ENCODE measurements at regions not wholly inside any gene's neighbourhood (a gene's known extent, or its start where the extent isn't known, plus 50 kb on each side); places are given as distances from the start of the nearest gene placed in this dataset.

- Histone ChIP-seq H3K9me3 (no peaks in the 10 kb centered on the region), H3K36me3 (no peaks in the 10 kb centered on the region), H3K4me3 (no peak overlapping the region), H3K27ac (no peak overlapping the region), H3K4me1 (no peaks in the 10 kb centered on the region), H3K27me3 (no peaks in the 10 kb centered on the region)
- intact Hi-C loops (cut with DNase I), result no loop called here
- no peak for TF ChIP-seq CTCF (IDR thresholded peaks at IDR 0.05)
- DNase-seq (ENCODE audit: low spot score in 2 of 2), result no peak
Observed at GRCh38 chr16:62657116-62657515, 620.9 kb upstream of the CDH8 start.

- no peak overlapping the region for H3K4me3 ChIP-seq
- no peaks in the 10 kb centered on the region for H3K36me3 ChIP-seq
- no peak for TF ChIP-seq CTCF (IDR thresholded peaks at IDR 0.05)
- intact Hi-C loops (cut with DNase I), result no loop called here
- DNase-seq (ENCODE audit: low spot score in 2 of 2), result no peak
- H3K9me3 ChIP-seq, result no peaks in the 10 kb centered on the region
- H3K4me1 ChIP-seq, result no peaks in the 10 kb centered on the region
- H3K27me3 ChIP-seq, result no peaks in the 10 kb centered on the region
- H3K27ac ChIP-seq, result no peak overlapping the region
Observed at GRCh38 chr16:62652441-62653120, 616.3 kb upstream of the CDH8 start.

GRCh38 chr16:62648256-62648655, 612.0 kb upstream of the CDH8 start:
- H3K27me3 ChIP-seq, result no peaks in the 10 kb centered on the region
- no peak for TF ChIP-seq CTCF (IDR thresholded peaks at IDR 0.05)
- intact Hi-C loops (cut with DNase I), result no loop called here
- DNase-seq (ENCODE audit: low spot score in 2 of 2), result no peak
- no peaks in the 10 kb centered on the region for H3K36me3 ChIP-seq
- no peak overlapping the region for H3K4me3 ChIP-seq
- no peak overlapping the region for H3K27ac ChIP-seq
- H3K9me3 ChIP-seq, result peaks cover 0 to 15% of the 10 kb centered on the region in 2 donors
- no peaks in the 10 kb centered on the region for H3K4me1 ChIP-seq

- H3K27ac ChIP-seq, result no peak overlapping the region
- no peaks in the 10 kb centered on the region for H3K27me3 ChIP-seq
- intact Hi-C loops (cut with DNase I), result no loop called here
- H3K4me3 ChIP-seq, result no peak overlapping the region
- no peaks in the 10 kb centered on the region for H3K36me3 ChIP-seq
- TF ChIP-seq CTCF (IDR thresholded peaks at IDR 0.05), result no peak
- DNase-seq (ENCODE audit: low spot score in 2 of 2), result no peak
- H3K4me1 ChIP-seq, result no peaks in the 10 kb centered on the region
- peaks cover 0 to 15% of the 10 kb centered on the region in 2 donors for H3K9me3 ChIP-seq
Observed at GRCh38 chr16:62644030-62644812, 608.0 kb upstream of the CDH8 start.

- no peak overlapping the region for H3K4me3 ChIP-seq
- peaks cover 0 to 15% of the 10 kb centered on the region in 2 donors for H3K9me3 ChIP-seq
- no peaks in the 10 kb centered on the region for H3K4me1 ChIP-seq
- DNase-seq (ENCODE audit: low spot score in 2 of 2), result no peak
- intact Hi-C loops (cut with DNase I), result no loop called here
- no peak for TF ChIP-seq CTCF (IDR thresholded peaks at IDR 0.05)
- no peak overlapping the region for H3K27ac ChIP-seq
- H3K36me3 ChIP-seq, result no peaks in the 10 kb centered on the region
- no peaks in the 10 kb centered on the region for H3K27me3 ChIP-seq
Observed at GRCh38 chr16:62642677-62643076, 606.4 kb upstream of the CDH8 start.

Data from ascending aorta (tissue), 2 donors.